ENCODE measurements at regions not wholly inside any gene's neighbourhood (a gene's known extent, or its start where the extent isn't known, plus 50 kb on each side); places are given as distances from the start of the nearest gene placed in this dataset.

GRCh38 chr15:39180030-39180429 is 400.8 kb upstream of the THBS1 start:
- TF ChIP-seq CTCF (IDR thresholded peaks at IDR 0.05) (no peak), POLR2A (IDR thresholded peaks at IDR 0.05) (no peak)
